ENCODE measurements at regions not wholly inside any gene's neighbourhood (a gene's known extent, or its start where the extent isn't known, plus 50 kb on each side); places are given as distances from the start of the nearest gene placed in this dataset.

GRCh38 chr6:51559059-51559458 lies 528.4 kb downstream of the PKHD1 start:
- Histone ChIP-seq H3K9me2 (replicated peaks; ENCODE audit: insufficient read depth, low read length) (no peaks in the 10 kb centered on the region), H3K4me2 (ENCODE audit: low read depth, low read length) (no peak overlapping the region), H3F3A (ENCODE audit: insufficient read depth, low read length) (no peaks in the 10 kb centered on the region), H3K4me1 (ENCODE audit: low read length) (peaks cover 10% of the 10 kb centered on the region), H3K79me2 (ENCODE audit: low read length) (no peaks in the 10 kb centered on the region), H3K9me3 (replicated peaks; ENCODE audit: insufficient read depth, low read length) (no peaks in the 10 kb centered on the region), H3K27ac (ENCODE audit: low read length) (no peak overlapping the region), H3K9ac (ENCODE audit: low read length) (no peak overlapping the region), H3K27me3 (replicated peaks; ENCODE audit: insufficient read depth, low read length) (no peaks in the 10 kb centered on the region), H4K20me1 (ENCODE audit: insufficient read depth, low read length) (no peaks in the 10 kb centered on the region), H2AFZ (ENCODE audit: low read length) (no peak overlapping the region), H3K4me3 (ENCODE audit: low read length) (no peak overlapping the region), H3K36me3 (replicated peaks; ENCODE audit: insufficient read depth, low read length) (no peaks in the 10 kb centered on the region)
- DNase-seq: no peak
- TF ChIP-seq CTCF (IDR thresholded peaks at IDR 0.05; ENCODE audit: low read length) (peak; percentile 29), EZH2phosphoT487 (IDR thresholded peaks at IDR 0.05; ENCODE audit: low read length) (no peak), EZH2 (optimal IDR thresholded peaks at IDR 0.05; ENCODE audit: low read depth, low read length) (no peak)

GRCh38 chr6:51562198-51562597 lies 525.2 kb downstream of the PKHD1 start:
- H3K4me3 ChIP-seq (ENCODE audit: low read length): no peak overlapping the region
- peak; percentile 63 for DNase-seq
- no peak overlapping the region for H2AFZ ChIP-seq (ENCODE audit: low read length)
- no peaks in the 10 kb centered on the region for H4K20me1 ChIP-seq (ENCODE audit: insufficient read depth, low read length)
- TF ChIP-seq EZH2phosphoT487 (IDR thresholded peaks at IDR 0.05; ENCODE audit: low read length) (no peak), CTCF (IDR thresholded peaks at IDR 0.05; ENCODE audit: low read length) (no peak), EZH2 (optimal IDR thresholded peaks at IDR 0.05; ENCODE audit: low read depth, low read length) (no peak)
- no peaks in the 10 kb centered on the region for H3K36me3 ChIP-seq (replicated peaks; ENCODE audit: insufficient read depth, low read length)
- H3K4me2 ChIP-seq (ENCODE audit: low read depth, low read length): no peak overlapping the region
- no peaks in the 10 kb centered on the region for H3F3A ChIP-seq (ENCODE audit: insufficient read depth, low read length)
- H3K79me2 ChIP-seq (ENCODE audit: low read length): no peaks in the 10 kb centered on the region
- no peak overlapping the region for H3K9ac ChIP-seq (ENCODE audit: low read length)
- H3K4me1 ChIP-seq (ENCODE audit: low read length): peaks cover 10% of the 10 kb centered on the region
- H3K27me3 ChIP-seq (replicated peaks; ENCODE audit: insufficient read depth, low read length): no peaks in the 10 kb centered on the region
- H3K27ac ChIP-seq (ENCODE audit: low read length): no peak overlapping the region
- no peaks in the 10 kb centered on the region for H3K9me2 ChIP-seq (replicated peaks; ENCODE audit: insufficient read depth, low read length)
- H3K9me3 ChIP-seq (replicated peaks; ENCODE audit: insufficient read depth, low read length): no peaks in the 10 kb centered on the region
